H9 (cell line): ENCODE measurements at regions not wholly inside any gene's neighbourhood (a gene's known extent, or its start where the extent isn't known, plus 50 kb on each side); places are given as distances from the start of the nearest gene placed in this dataset.

Source experiments
- DNase-seq: peaks from one replicate; pipeline ENCODE4 v3.0.0-alpha.2; 2017
- H2AFZ ChIP-seq: one replicate; pipeline ENCODE4 v1.6.1; 2013; ENCODE audit warnings: mild to moderate bottlenecking, low read length, control low read depth, moderate library complexity
- H2AK5ac ChIP-seq: 2 replicates; pipeline ENCODE4 v1.6.1; 2013; ENCODE audit warnings: low read length, control low read depth, mixed read lengths; ENCODE audit not compliant: insufficient read length
- H2BK120ac ChIP-seq: one replicate; pipeline ENCODE4 v1.6.1; 2013; ENCODE audit warnings: low read depth, mild to moderate bottlenecking, low read length, control low read depth, inconsistent platforms; ENCODE audit not compliant: poor library complexity, severe bottlenecking
- H2BK12ac ChIP-seq: 2 replicates; pipeline ENCODE4 v1.6.1; 2013; ENCODE audit warnings: low read length, control low read depth, mixed read lengths, low read depth; ENCODE audit not compliant: insufficient read length
- H2BK15ac ChIP-seq: 2 replicates; pipeline ENCODE4 v1.6.1; 2013; ENCODE audit warnings: low read depth, low read length, control low read depth
- H2BK20ac ChIP-seq: one replicate; pipeline ENCODE4 v1.6.1; 2013; ENCODE audit warnings: low read depth, mild to moderate bottlenecking, low read length, control low read depth, inconsistent platforms; ENCODE audit not compliant: poor library complexity, severe bottlenecking
- H2BK5ac ChIP-seq: 2 replicates; pipeline ENCODE4 v1.6.1; 2013; ENCODE audit warnings: low read length, control low read depth, mixed read lengths; ENCODE audit not compliant: insufficient read length
- H3K14ac ChIP-seq: 2 replicates; pipeline ENCODE4 v1.6.1; 2013; ENCODE audit warnings: low read length, control low read depth; ENCODE audit not compliant: insufficient read depth
- H3K18ac ChIP-seq: 2 replicates; pipeline ENCODE4 v1.6.1; 2013; ENCODE audit warnings: low read depth, mild to moderate bottlenecking, mixed read lengths, low read length, control low read depth; ENCODE audit not compliant: insufficient read length
- H3K23ac ChIP-seq: 2 replicates; pipeline ENCODE4 v1.6.1; 2013; ENCODE audit warnings: low read length, control low read depth, mixed read lengths, low read depth; ENCODE audit not compliant: insufficient read length
- H3K23me2 ChIP-seq: 2 replicates; pipeline ENCODE4 v1.6.1; 2013; ENCODE audit warnings: low read depth, mild to moderate bottlenecking, mixed read lengths, low read length, control low read depth; ENCODE audit not compliant: insufficient read length, poor library complexity, severe bottlenecking
- H3K27ac ChIP-seq: 2 replicates; pipeline ENCODE4 v1.5.1; 2013; ENCODE audit warnings: low read length, control low read depth, mixed read lengths, low read depth; ENCODE audit not compliant: insufficient read length
- H3K27me3 ChIP-seq: 2 replicates; pipeline ENCODE4 v1.6.1; 2013; ENCODE audit warnings: low read length, control low read depth, inconsistent platforms; ENCODE audit not compliant: insufficient read depth
- H3K4ac ChIP-seq: 2 replicates; pipeline ENCODE4 v1.6.1; 2013; ENCODE audit warnings: low read depth, mild to moderate bottlenecking, control low read depth, inconsistent platforms, low read length, moderate library complexity
- H3K4me1 ChIP-seq: 2 replicates; pipeline ENCODE4 v1.6.1; 2013; ENCODE audit warnings: low read length, control low read depth, inconsistent platforms; ENCODE audit not compliant: insufficient read depth
- H3K4me2 ChIP-seq: 2 replicates; pipeline ENCODE4 v1.6.1; 2013; ENCODE audit warnings: low read length, control low read depth, mixed read lengths; ENCODE audit not compliant: insufficient read length, insufficient read depth
- H3K56ac ChIP-seq: 2 replicates; pipeline ENCODE4 v1.6.1; 2013; ENCODE audit warnings: low read depth, mild to moderate bottlenecking, mixed read lengths, low read length, control low read depth; ENCODE audit not compliant: insufficient read length
- H3K79me1 ChIP-seq: 2 replicates; pipeline ENCODE4 v1.6.1; 2013; ENCODE audit warnings: low read depth, mild to moderate bottlenecking, moderate library complexity, low read length, control low read depth, inconsistent platforms; ENCODE audit not compliant: insufficient read depth, poor library complexity, severe bottlenecking
- H3K79me2 ChIP-seq: 2 replicates; pipeline ENCODE4 v1.6.1; 2013; ENCODE audit warnings: low read length, control low read depth, inconsistent platforms; ENCODE audit not compliant: insufficient read depth
- H3K9ac ChIP-seq: 2 replicates; pipeline ENCODE4 v1.6.1; 2013; ENCODE audit warnings: low read length, control low read depth, mixed read lengths; ENCODE audit not compliant: insufficient read length; ENCODE audit errors: extremely low read depth
- H3K9me3 ChIP-seq: one replicate; pipeline ENCODE4 v1.6.1; 2013; ENCODE audit warnings: low read depth, low read length, inconsistent platforms; ENCODE audit not compliant: control insufficient read depth
- H3T11ph ChIP-seq: one replicate; pipeline ENCODE4 v1.6.1; 2013; ENCODE audit warnings: mild to moderate bottlenecking, low read length, control low read depth, inconsistent platforms
- H4K20me1 ChIP-seq: one replicate; pipeline ENCODE4 v1.6.1; 2013; ENCODE audit not compliant: control insufficient read depth, insufficient read length, insufficient read depth
- H4K5ac ChIP-seq: 2 replicates; pipeline ENCODE4 v1.6.1; 2013; ENCODE audit warnings: low read depth, mild to moderate bottlenecking, mixed read lengths, low read length, control low read depth; ENCODE audit not compliant: insufficient read length
- H4K8ac ChIP-seq: replicated peaks from 2 replicates; pipeline ENCODE4 v1.6.1; 2013; ENCODE audit warnings: low read length, control low read depth, mixed read lengths, low read depth; ENCODE audit not compliant: insufficient read length
- H4K91ac ChIP-seq: 2 replicates; pipeline ENCODE4 v1.6.1; 2013; ENCODE audit warnings: low read depth, mild to moderate bottlenecking, moderate library complexity, mixed read lengths, low read length, control low read depth; ENCODE audit not compliant: insufficient read length
- H3K27ac Mint-ChIP-seq, 3 experiments: 2 replicates in 2 of 3; 3 replicates in 1 of 3; pipeline ENCODE4 v1.8.0; 2020 to 2021; ENCODE audit warnings: mixed read lengths in 3 of 3, mild to moderate bottlenecking in 1 of 3, moderate library complexity in 1 of 3
- H3K27me3 Mint-ChIP-seq: 2 replicates; pipeline ENCODE4 v1.8.0; 2021; ENCODE audit warnings: low read depth, mild to moderate bottlenecking, moderate library complexity, mixed read lengths
- H3K36me3 Mint-ChIP-seq, 3 experiments: 2 replicates in 2 of 3; 3 replicates in 1 of 3; pipeline ENCODE4 v1.8.0; 2020 to 2021; ENCODE audit warnings: low read depth in 3 of 3, mixed read lengths in 3 of 3; ENCODE audit not compliant: insufficient read depth in 1 of 3
- H3K4me1 Mint-ChIP-seq, 2 experiments: 2 replicates each; pipeline ENCODE4 v1.8.0; 2020; ENCODE audit warnings: mixed read lengths in 2 of 2
- H3K4me3 Mint-ChIP-seq, 2 experiments: 2 replicates in 1 of 2; 3 replicates in 1 of 2; pipeline ENCODE4 v1.8.0; 2020 to 2021; ENCODE audit warnings: mild to moderate bottlenecking in 2 of 2, mixed read lengths in 2 of 2, moderate library complexity in 1 of 2
- H3K9me3 Mint-ChIP-seq, 2 experiments: 2 replicates in 1 of 2; 3 replicates in 1 of 2; pipeline ENCODE4 v1.8.0; 2020; ENCODE audit warnings: mild to moderate bottlenecking in 2 of 2, mixed read lengths in 2 of 2, moderate library complexity in 1 of 2
- CTCF ChIP-seq: fragments of 200-600 bp; sonication (generic); conservative IDR thresholded peaks from 3 replicates; pipeline ENCODE4 v1.8.0; 2021; ENCODE audit warnings: antibody characterized with exemption, mild to moderate bottlenecking
- WGBS: extraction: QIAGEN DNeasy Blood & Tissue Kit; methylation state at CpG from one replicate; pipeline ENCODE4 v1.1.7; 2013; ENCODE audit warnings: missing lambda C conversion rate, low lambda C conversion rate, mixed read lengths; ENCODE audit not compliant: insufficient read length; ENCODE audit errors: extremely low coverage; 5-methylcytosine and 5-hydroxymethylcytosine counted together

GRCh38 chr12:24487606-24488005 is 461.3 kb downstream of the BCAT1 start:
- no peak overlapping the region for H3K56ac ChIP-seq
- H3K4me2 ChIP-seq, result no peak overlapping the region
- H3K4me1 ChIP-seq, result no peaks in the 10 kb centered on the region
- DNase-seq, result no peak
- H3K23me2 ChIP-seq, result no peaks in the 10 kb centered on the region
- Mint-ChIP-seq H3K27me3 (no peaks in the 10 kb centered on the region), H3K4me3 (no peak overlapping the region), H3K27ac (no peak overlapping the region), H3K9me3 (no peaks in the 10 kb centered on the region), H3K4me1 (peaks cover 2 to 6% of the 10 kb centered on the region in 2 experiments; a peak in 3 of 4 replicates), H3K36me3 (no peaks in the 10 kb centered on the region)
- H3K27me3 ChIP-seq, result no peaks in the 10 kb centered on the region
- H2AK5ac ChIP-seq, result no peak overlapping the region
- no peak for TF ChIP-seq CTCF
- H4K5ac ChIP-seq, result no peak overlapping the region
- H3K9ac ChIP-seq, result no peak overlapping the region
- no peak overlapping the region for H3T11ph ChIP-seq
- no peak overlapping the region for H2BK12ac ChIP-seq
- H3K9me3 ChIP-seq, result no peaks in the 10 kb centered on the region
- H4K20me1 ChIP-seq, result peaks cover 2% of the 10 kb centered on the region
- no peak overlapping the region for H3K4ac ChIP-seq
- H3K14ac ChIP-seq, result no peak overlapping the region
- H3K79me2 ChIP-seq, result no peaks in the 10 kb centered on the region
- H3K18ac ChIP-seq, result no peak overlapping the region
- no peak overlapping the region for H4K91ac ChIP-seq
- no peak overlapping the region for H2BK5ac ChIP-seq
- no peak overlapping the region for H3K27ac ChIP-seq
- no peak overlapping the region for H3K23ac ChIP-seq
- no peak overlapping the region for H2AFZ ChIP-seq
- H2BK120ac ChIP-seq, result no peak overlapping the region
- H2BK15ac ChIP-seq, result no peak overlapping the region
- no CpG with 5 or more reads among the region's 3 CpGs for WGBS
- no peaks in the 10 kb centered on the region for H3K79me1 ChIP-seq
- no peak overlapping the region for H4K8ac ChIP-seq
- H2BK20ac ChIP-seq, result no peak overlapping the region
